Liver (tissue), 8 donors: ENCODE measurements at regions not wholly inside any gene's neighbourhood (a gene's known extent, or its start where the extent isn't known, plus 50 kb on each side); places are given as distances from the start of the nearest gene placed in this dataset.

ENCODE experiments used
- DNase-seq: peaks from one replicate; pipeline ENCODE4 v3.0.0-alpha.2; 2017; ENCODE audit warnings: low spot score
- H3K27ac ChIP-seq, 2 donors: one replicate each; pipeline ENCODE4 v1.7.0; 2013; ENCODE audit warnings: inconsistent platforms in 2 of 2, low read length in 2 of 2, control low read depth in 1 of 2, low read depth in 1 of 2, mild to moderate bottlenecking in 1 of 2
- H3K27me3 ChIP-seq, 4 donors: one replicate each; pipeline versions ENCODE4 v1.6.1 to v1.7.0; 2013; ENCODE audit warnings: low read length in 3 of 4, inconsistent platforms in 1 of 4, mild to moderate bottlenecking in 1 of 4, moderate library complexity in 1 of 4; ENCODE audit not compliant: control insufficient read depth in 4 of 4, insufficient read depth in 4 of 4
- H3K36me3 ChIP-seq, 4 donors: one replicate each; pipeline versions ENCODE4 v1.6.1 to v1.7.0; 2013; ENCODE audit warnings: low read length in 3 of 4, mild to moderate bottlenecking in 3 of 4, low read depth in 1 of 4, moderate library complexity in 1 of 4; ENCODE audit not compliant: control insufficient read depth in 4 of 4, insufficient read depth in 3 of 4
- H3K4me1 ChIP-seq, 4 donors: one replicate each; pipeline versions ENCODE4 v1.6.1 to v1.7.0; 2013; ENCODE audit warnings: low read length in 3 of 4, mild to moderate bottlenecking in 3 of 4, moderate library complexity in 1 of 4; ENCODE audit not compliant: control insufficient read depth in 4 of 4, insufficient read depth in 4 of 4
- H3K4me3 ChIP-seq, 3 donors: one replicate each; pipeline versions ENCODE4 v1.6.1 to v1.7.0; 2013; ENCODE audit warnings: low read length in 3 of 3, control low read depth in 1 of 3, low read depth in 1 of 3, mild to moderate bottlenecking in 1 of 3
- H3K9ac ChIP-seq, 2 donors: one replicate each; pipeline ENCODE4 v1.7.0; 2013; ENCODE audit warnings: low read length in 2 of 2, mild to moderate bottlenecking in 2 of 2, moderate library complexity in 2 of 2, control low read depth in 1 of 2, low read depth in 1 of 2
- H3K9me3 ChIP-seq, 4 donors: one replicate each; pipeline versions ENCODE4 v1.6.1 to v1.7.0; 2013; ENCODE audit warnings: low read length in 3 of 4; ENCODE audit not compliant: control insufficient read depth in 4 of 4
- FOXA1 ChIP-seq: IDR thresholded peaks from 2 replicates; pipeline ENCODE4 v1.6.1; 2016; ENCODE audit warnings: antibody characterized with exemption
- GABPA ChIP-seq, 2 donors: IDR thresholded peaks in 1 of 2; conservative IDR thresholded peaks in 1 of 2; 2 replicates each; pipeline ENCODE4 v1.6.1; 2016; ENCODE audit warnings: antibody characterized with exemption in 2 of 2, mild to moderate bottlenecking in 1 of 2, moderate library complexity in 1 of 2
- HNF4A ChIP-seq, 2 donors: conservative IDR thresholded peaks; 2 replicates each; pipeline ENCODE4 v1.6.1; 2016; ENCODE audit warnings: antibody characterized with exemption in 2 of 2, mild to moderate bottlenecking in 2 of 2
- HNF4G ChIP-seq: IDR thresholded peaks from 2 replicates; pipeline ENCODE4 v1.6.1; 2016; ENCODE audit warnings: antibody characterized with exemption
- JUND ChIP-seq, 2 donors: IDR thresholded peaks; 2 replicates each; pipeline ENCODE4 v1.6.1; 2016; ENCODE audit warnings: antibody characterized with exemption in 2 of 2
- NR2F2 ChIP-seq: IDR thresholded peaks from 2 replicates; pipeline ENCODE4 v1.6.1; 2016; ENCODE audit warnings: antibody characterized with exemption
- RAD21 ChIP-seq, 2 donors: IDR thresholded peaks; 2 replicates each; pipeline ENCODE4 v1.6.1; 2016; ENCODE audit warnings: antibody characterized with exemption in 2 of 2, mild to moderate bottlenecking in 2 of 2
- RXRA ChIP-seq, 2 donors: IDR thresholded peaks; 2 replicates each; pipeline ENCODE4 v1.6.1; 2017 to 2018; ENCODE audit warnings: antibody characterized with exemption in 2 of 2, mild to moderate bottlenecking in 1 of 2
- SP1 ChIP-seq: IDR thresholded peaks from 2 replicates; pipeline ENCODE4 v1.6.1; 2018; ENCODE audit warnings: antibody characterized with exemption, mild to moderate bottlenecking
- YY1 ChIP-seq: IDR thresholded peaks from 2 replicates; pipeline ENCODE4 v1.6.1; 2016; ENCODE audit warnings: antibody characterized with exemption, mild to moderate bottlenecking
- WGBS: extraction: QIAGEN DNeasy Blood & Tissue Kit; methylation state at CpG from one replicate; pipeline ENCODE4 v1.1.7; 2013; 5-methylcytosine and 5-hydroxymethylcytosine counted together
- TF ChIP-seq, protein P1 (sequence below): fragments of 150-350 bp; IDR thresholded peaks from 2 replicates; pipeline ENCODE4 v1.5.1; 2017; ENCODE audit warnings: improper control_type of control experiment, low read depth, low read length; ENCODE audit not compliant: missing input control
- TF ChIP-seq, protein P2 (sequence below): IDR thresholded peaks from 2 replicates; pipeline ENCODE4 v1.6.1; 2016; ENCODE audit warnings: antibody characterized with exemption
- TF ChIP-seq, protein P3 (sequence below): IDR thresholded peaks from 2 replicates; pipeline ENCODE4 v1.6.1; 2016; ENCODE audit warnings: antibody characterized with exemption, mild to moderate bottlenecking
- TF ChIP-seq, protein P4 (sequence below): IDR thresholded peaks from 2 replicates; pipeline ENCODE4 v1.6.1; 2016; ENCODE audit warnings: antibody characterized with exemption
- TF ChIP-seq, protein P5 (sequence below): IDR thresholded peaks from 2 replicates; pipeline ENCODE4 v1.6.1; 2016; ENCODE audit warnings: antibody characterized with exemption
- donor health status: healthy.
- donor health status: healthy.
- donor health status: healthy.
- donor health status: healthy.
- donor health status: healthy.

DNA sequence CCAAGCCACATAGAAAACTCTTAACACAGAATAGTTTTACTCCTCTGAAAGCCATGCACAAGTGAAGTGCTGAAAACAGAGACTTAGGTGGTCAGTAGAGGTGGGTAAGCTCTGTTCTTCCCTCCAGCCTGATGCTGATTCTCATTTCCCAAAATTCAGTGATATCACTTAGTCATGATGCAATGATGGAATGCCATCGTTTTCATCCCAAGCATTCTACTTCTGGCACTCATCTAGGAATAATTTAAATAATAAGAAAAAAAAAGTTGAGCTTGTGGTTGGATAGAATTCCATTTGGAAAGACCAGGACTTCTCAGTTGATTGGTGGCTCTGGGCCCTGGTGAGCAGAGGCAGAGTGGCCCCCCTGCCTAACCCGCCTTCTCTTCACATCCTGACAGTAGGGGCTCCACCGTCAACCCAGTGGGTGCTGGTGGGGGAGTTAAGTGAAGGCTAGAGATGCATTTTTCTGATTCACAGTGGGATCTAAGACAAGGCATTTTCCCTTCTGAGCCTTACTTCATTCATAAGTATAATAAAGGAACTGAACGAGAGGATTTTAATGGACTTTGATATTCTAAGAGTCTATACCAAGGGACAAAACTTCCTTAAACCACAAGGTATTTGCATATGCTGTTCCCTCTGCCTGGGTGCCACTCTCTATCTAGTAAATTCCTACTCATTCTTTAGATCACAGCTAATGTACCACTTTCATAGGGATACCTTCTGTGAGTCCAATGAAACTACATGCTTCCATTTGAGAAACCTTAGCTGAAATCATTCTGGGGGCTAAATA is 310.3 kb upstream of the DYNLRB2 start:
- H3K27ac ChIP-seq: no peak overlapping the region
- TF ChIP-seq, protein P1, sequence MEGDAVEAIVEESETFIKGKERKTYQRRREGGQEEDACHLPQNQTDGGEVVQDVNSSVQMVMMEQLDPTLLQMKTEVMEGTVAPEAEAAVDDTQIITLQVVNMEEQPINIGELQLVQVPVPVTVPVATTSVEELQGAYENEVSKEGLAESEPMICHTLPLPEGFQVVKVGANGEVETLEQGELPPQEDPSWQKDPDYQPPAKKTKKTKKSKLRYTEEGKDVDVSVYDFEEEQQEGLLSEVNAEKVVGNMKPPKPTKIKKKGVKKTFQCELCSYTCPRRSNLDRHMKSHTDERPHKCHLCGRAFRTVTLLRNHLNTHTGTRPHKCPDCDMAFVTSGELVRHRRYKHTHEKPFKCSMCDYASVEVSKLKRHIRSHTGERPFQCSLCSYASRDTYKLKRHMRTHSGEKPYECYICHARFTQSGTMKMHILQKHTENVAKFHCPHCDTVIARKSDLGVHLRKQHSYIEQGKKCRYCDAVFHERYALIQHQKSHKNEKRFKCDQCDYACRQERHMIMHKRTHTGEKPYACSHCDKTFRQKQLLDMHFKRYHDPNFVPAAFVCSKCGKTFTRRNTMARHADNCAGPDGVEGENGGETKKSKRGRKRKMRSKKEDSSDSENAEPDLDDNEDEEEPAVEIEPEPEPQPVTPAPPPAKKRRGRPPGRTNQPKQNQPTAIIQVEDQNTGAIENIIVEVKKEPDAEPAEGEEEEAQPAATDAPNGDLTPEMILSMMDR: no peak
- TF ChIP-seq SP1: no peak
- TF ChIP-seq, protein P2, sequence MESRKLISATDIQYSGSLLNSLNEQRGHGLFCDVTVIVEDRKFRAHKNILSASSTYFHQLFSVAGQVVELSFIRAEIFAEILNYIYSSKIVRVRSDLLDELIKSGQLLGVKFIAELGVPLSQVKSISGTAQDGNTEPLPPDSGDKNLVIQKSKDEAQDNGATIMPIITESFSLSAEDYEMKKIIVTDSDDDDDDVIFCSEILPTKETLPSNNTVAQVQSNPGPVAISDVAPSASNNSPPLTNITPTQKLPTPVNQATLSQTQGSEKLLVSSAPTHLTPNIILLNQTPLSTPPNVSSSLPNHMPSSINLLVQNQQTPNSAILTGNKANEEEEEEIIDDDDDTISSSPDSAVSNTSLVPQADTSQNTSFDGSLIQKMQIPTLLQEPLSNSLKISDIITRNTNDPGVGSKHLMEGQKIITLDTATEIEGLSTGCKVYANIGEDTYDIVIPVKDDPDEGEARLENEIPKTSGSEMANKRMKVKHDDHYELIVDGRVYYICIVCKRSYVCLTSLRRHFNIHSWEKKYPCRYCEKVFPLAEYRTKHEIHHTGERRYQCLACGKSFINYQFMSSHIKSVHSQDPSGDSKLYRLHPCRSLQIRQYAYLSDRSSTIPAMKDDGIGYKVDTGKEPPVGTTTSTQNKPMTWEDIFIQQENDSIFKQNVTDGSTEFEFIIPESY: no peak
- no peak for TF ChIP-seq RXRA (IDR thresholded peaks at IDR 0.05)
- TF ChIP-seq, protein P3, sequence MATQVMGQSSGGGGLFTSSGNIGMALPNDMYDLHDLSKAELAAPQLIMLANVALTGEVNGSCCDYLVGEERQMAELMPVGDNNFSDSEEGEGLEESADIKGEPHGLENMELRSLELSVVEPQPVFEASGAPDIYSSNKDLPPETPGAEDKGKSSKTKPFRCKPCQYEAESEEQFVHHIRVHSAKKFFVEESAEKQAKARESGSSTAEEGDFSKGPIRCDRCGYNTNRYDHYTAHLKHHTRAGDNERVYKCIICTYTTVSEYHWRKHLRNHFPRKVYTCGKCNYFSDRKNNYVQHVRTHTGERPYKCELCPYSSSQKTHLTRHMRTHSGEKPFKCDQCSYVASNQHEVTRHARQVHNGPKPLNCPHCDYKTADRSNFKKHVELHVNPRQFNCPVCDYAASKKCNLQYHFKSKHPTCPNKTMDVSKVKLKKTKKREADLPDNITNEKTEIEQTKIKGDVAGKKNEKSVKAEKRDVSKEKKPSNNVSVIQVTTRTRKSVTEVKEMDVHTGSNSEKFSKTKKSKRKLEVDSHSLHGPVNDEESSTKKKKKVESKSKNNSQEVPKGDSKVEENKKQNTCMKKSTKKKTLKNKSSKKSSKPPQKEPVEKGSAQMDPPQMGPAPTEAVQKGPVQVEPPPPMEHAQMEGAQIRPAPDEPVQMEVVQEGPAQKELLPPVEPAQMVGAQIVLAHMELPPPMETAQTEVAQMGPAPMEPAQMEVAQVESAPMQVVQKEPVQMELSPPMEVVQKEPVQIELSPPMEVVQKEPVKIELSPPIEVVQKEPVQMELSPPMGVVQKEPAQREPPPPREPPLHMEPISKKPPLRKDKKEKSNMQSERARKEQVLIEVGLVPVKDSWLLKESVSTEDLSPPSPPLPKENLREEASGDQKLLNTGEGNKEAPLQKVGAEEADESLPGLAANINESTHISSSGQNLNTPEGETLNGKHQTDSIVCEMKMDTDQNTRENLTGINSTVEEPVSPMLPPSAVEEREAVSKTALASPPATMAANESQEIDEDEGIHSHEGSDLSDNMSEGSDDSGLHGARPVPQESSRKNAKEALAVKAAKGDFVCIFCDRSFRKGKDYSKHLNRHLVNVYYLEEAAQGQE: no peak
- no peak for TF ChIP-seq HNF4A (conservative IDR thresholded peaks at IDR 0.05)
- TF ChIP-seq, protein P4, sequence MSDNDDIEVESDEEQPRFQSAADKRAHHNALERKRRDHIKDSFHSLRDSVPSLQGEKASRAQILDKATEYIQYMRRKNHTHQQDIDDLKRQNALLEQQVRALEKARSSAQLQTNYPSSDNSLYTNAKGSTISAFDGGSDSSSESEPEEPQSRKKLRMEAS: no peak
- TF ChIP-seq, protein P5, sequence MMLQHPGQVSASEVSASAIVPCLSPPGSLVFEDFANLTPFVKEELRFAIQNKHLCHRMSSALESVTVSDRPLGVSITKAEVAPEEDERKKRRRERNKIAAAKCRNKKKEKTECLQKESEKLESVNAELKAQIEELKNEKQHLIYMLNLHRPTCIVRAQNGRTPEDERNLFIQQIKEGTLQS: no peak
- no peak for TF ChIP-seq NR2F2
- no peak for TF ChIP-seq RAD21 (IDR thresholded peaks at IDR 0.05)
- TF ChIP-seq YY1: no peak
- TF ChIP-seq JUND (IDR thresholded peaks at IDR 0.05): no peak
- TF ChIP-seq GABPA (IDR thresholded peaks at IDR 0.05 in 1 of 2, conservative IDR thresholded peaks at IDR 0.05 in 1 of 2): no peak
- TF ChIP-seq HNF4G: no peak
- H3K27me3 ChIP-seq: no peaks in the 10 kb centered on the region
- H3K9ac ChIP-seq: no peak overlapping the region
- H3K4me1 ChIP-seq: no peaks in the 10 kb centered on the region
- H3K4me3 ChIP-seq: no peak overlapping the region
- H3K36me3 ChIP-seq: no peaks in the 10 kb centered on the region
- no peak for DNase-seq
- H3K9me3 ChIP-seq: no peaks in the 10 kb centered on the region
- WGBS: 75% methylated on average over 4 of the region's 4 CpGs

DNA sequence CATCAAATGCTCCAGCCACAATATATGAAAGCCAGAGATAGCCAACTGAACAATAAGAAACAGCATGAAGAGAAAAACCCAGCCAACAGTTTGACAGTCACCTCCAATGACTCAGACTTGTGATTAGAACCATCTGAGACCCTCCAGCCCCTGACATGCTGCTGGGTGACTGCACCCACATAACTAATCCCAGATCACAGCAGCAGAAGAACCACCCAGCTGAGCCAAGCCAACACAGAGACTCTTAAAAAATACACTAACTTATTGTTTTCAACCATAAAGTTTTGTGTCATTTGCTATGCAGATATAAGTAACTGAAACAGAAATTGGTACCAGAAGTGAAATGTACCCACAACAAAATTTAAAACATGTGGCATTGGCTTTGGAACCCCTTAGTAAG is 314.3 kb upstream of the DYNLRB2 start:
- no peaks in the 10 kb centered on the region for H3K9me3 ChIP-seq
- H3K9ac ChIP-seq: no peak overlapping the region
- no peaks in the 10 kb centered on the region for H3K4me1 ChIP-seq
- H3K4me3 ChIP-seq: no peak overlapping the region
- no peaks in the 10 kb centered on the region for H3K27me3 ChIP-seq
- H3K36me3 ChIP-seq: no peaks in the 10 kb centered on the region
- TF ChIP-seq NR2F2 (no peak), GABPA (IDR thresholded peaks at IDR 0.05 in 1 of 2, conservative IDR thresholded peaks at IDR 0.05 in 1 of 2) (no peak), RXRA (IDR thresholded peaks at IDR 0.05) (no peak), FOXA1 (no peak), YY1 (no peak)
- TF ChIP-seq, protein P3: no peak
- no peak for DNase-seq
- no peak overlapping the region for H3K27ac ChIP-seq
